HPDE6-E6E7 (cell line): ENCODE measurements at regions not wholly inside any gene's neighbourhood (a gene's known extent, or its start where the extent isn't known, plus 50 kb on each side); places are given as distances from the start of the nearest gene placed in this dataset.
"Not testable (repeated sequence)": the region's sequence is repeated elsewhere in the genome, so short reads cannot be mapped to it uniquely, and the experiment has no call there.

ENCODE experiments used
- DNase-seq: peaks from one replicate; pipeline ENCODE4 v3.0.0; 2011; ENCODE audit warnings: missing footprints; ENCODE audit errors: extremely low spot score

- DNase-seq = no peak
Observed at GRCh38 chr3:102036017-102036416, 186.7 kb downstream of the NFKBIZ start.

- DNase-seq = no peak
Observed at GRCh38 chr3:102036472-102036871, 187.2 kb downstream of the NFKBIZ start.

- DNase-seq = no peak
Observed at GRCh38 chr3:102037209-102037608, 187.9 kb downstream of the NFKBIZ start.

GRCh38 chr3:102037791-102038190 is 188.5 kb downstream of the NFKBIZ start:
- DNase-seq = no peak

GRCh38 chr3:102038477-102039142 is 189.3 kb downstream of the NFKBIZ start:
- DNase-seq = no peak

GRCh38 chr3:102040144-102040543 is 190.8 kb downstream of the NFKBIZ start:
- not testable (repeated sequence) for DNase-seq

- peak; percentile 70 for DNase-seq
Observed at GRCh38 chr3:102053375-102053989, 204.2 kb downstream of the NFKBIZ start.

GRCh38 chr3:102054543-102055080 is 205.3 kb downstream of the NFKBIZ start:
- DNase-seq = no peak

GRCh38 chr3:102057781-102058421 is 208.6 kb downstream of the NFKBIZ start:
- no peak for DNase-seq

GRCh38 chr3:102059145-102059943 is 210.0 kb downstream of the NFKBIZ start:
- no peak for DNase-seq

GRCh38 chr3:102060814-102061213 is 211.5 kb downstream of the NFKBIZ start:
- DNase-seq = no peak

- DNase-seq = no peak
Observed at GRCh38 chr3:102063572-102063971, 214.3 kb downstream of the NFKBIZ start.

GRCh38 chr3:102066470-102066869 is 217.2 kb downstream of the NFKBIZ start:
- DNase-seq = no peak

- peak; percentile 14 for DNase-seq
Observed at GRCh38 chr3:102068327-102068726, 219.0 kb downstream of the NFKBIZ start.

- DNase-seq = no peak
Observed at GRCh38 chr3:102068736-102069135, 219.4 kb downstream of the NFKBIZ start.

GRCh38 chr3:102069211-102069662 is 219.9 kb downstream of the NFKBIZ start:
- DNase-seq = peak; percentile 35

- no peak for DNase-seq
Observed at GRCh38 chr3:102074946-102075345, 225.6 kb downstream of the NFKBIZ start.

GRCh38 chr3:102078401-102078800 is 229.1 kb downstream of the NFKBIZ start:
- DNase-seq = no peak

- DNase-seq = no peak
Observed at GRCh38 chr3:102078854-102079808, 229.8 kb downstream of the NFKBIZ start.

GRCh38 chr3:102079809-102080197 is 230.5 kb downstream of the NFKBIZ start:
- DNase-seq = no peak
